HFF-Myc (cell line): ENCODE measurements at regions not wholly inside any gene's neighbourhood (a gene's known extent, or its start where the extent isn't known, plus 50 kb on each side); places are given as distances from the start of the nearest gene placed in this dataset.

Source experiments
- DNase-seq: peaks from one replicate; pipeline ENCODE4 v3.0.0-alpha.2; 2011; ENCODE audit warnings: low read depth; ENCODE audit errors: extremely low read depth
- H3K4me3 ChIP-seq: replicated peaks from 2 replicates; pipeline ENCODE4 v1.5.1; 2011; ENCODE audit warnings: low read depth, mild to moderate bottlenecking, control low read depth, low read length
- CTCF ChIP-seq: IDR thresholded peaks from 2 replicates; pipeline ENCODE4 v1.5.1; 2012; ENCODE audit warnings: mild to moderate bottlenecking, low read depth, low read length, control low read depth; ENCODE audit errors: missing control alignments

DNA sequence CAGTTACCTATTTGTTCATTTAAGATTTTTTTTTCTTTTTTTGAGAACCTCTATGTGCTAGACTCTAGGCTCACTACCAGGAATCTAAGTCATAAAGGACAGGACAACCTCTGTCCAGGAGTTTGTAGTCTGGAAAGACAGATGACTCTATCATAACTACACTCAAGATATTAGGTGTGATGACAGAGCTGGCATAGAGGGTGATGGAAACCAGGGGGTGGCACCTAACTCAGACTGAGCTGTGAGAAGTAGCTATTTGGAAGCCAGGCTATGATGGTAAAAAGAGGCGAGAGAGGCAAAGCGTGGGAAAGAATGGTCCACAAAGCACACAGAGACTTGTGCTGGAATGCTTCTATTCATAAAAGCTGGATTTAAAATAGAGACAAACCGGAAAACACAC, 372.3 kb downstream of the SEC14L1 start:
- TF ChIP-seq CTCF, result no peak
- DNase-seq, result no peak
- no peak overlapping the region for H3K4me3 ChIP-seq

DNA sequence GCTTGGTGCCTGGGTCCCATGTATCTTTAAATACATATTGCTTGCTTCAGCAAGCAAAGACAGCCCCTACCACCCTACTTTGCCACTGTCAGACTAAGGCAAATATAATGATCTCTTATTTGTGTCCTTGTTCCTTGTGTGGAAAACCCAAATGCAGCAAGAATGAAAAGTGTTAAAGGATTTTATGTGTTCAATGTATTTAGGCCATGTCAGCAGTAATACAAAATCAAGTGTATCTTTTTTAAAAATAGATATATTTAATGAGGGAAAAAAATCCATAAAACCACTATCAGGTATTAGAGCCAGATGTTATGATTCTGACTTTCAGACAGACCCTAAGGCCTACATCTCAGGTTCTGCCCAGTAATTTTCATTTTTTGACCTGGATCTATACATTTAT, 374.5 kb downstream of the SEC14L1 start:
- DNase-seq, result no peak
- no peak overlapping the region for H3K4me3 ChIP-seq
- TF ChIP-seq CTCF, result no peak

DNA sequence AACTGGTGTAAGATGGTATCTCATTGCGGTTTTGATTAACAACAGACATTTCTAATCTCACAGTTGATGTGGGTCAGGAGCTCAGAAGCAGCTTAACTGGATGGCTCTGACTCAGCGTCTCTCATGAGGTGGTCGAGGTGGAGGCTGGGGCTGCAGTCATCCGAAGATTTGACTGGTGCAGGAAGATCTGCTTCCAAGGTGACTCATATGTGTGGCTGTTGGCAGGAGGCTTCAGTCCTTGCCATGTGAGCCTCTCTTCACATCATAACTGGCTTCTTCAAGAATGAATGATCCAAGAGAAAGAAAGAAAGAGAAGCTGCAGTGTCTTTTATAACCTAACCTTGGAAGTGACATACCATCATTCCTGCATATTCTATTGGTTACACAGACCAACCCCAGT, 376.1 kb downstream of the SEC14L1 start:
- no peak for TF ChIP-seq CTCF
- no peak overlapping the region for H3K4me3 ChIP-seq
- peak; percentile 48 for DNase-seq

GRCh38 chr17:77521076-77521475, 380.3 kb downstream of the SEC14L1 start:
- DNase-seq, result no peak
- no peak for TF ChIP-seq CTCF
- H3K4me3 ChIP-seq, result no peak overlapping the region

GRCh38 chr17:77523540-77523939, 382.8 kb downstream of the SEC14L1 start:
- no peak for TF ChIP-seq CTCF
- H3K4me3 ChIP-seq, result no peak overlapping the region
- DNase-seq, result no peak

DNA sequence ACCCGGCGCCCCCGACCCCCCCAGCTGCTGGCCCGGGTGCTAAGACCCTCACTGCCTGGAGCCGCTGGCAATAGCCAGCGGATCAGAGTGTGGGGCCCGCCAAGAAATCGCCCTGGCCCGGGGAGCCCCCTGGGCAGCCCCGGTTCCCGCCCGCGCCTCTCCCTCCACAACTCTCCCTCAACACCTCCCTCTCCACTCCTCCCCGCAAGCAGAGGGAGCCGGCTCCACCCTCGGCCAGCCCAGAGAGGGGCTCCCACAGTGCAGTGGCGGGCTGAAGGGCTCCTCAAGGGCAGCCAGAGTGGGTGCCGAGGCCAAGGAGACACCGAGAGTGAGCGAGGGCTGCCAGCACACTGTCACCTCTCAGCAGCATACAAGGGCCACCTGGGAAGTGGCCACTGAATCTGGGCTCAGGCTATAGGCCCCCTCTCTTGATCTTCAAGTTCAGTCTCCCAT, 385.5 kb downstream of the SEC14L1 start:
- H3K4me3 ChIP-seq, result no peak overlapping the region
- DNase-seq, result no peak

More for the DNA sequence above, 385.5 kb downstream of the SEC14L1 start:
- TF ChIP-seq CTCF, result no peak
